Psoas muscle (tissue), 7 donors: ENCODE measurements at regions not wholly inside any gene's neighbourhood (a gene's known extent, or its start where the extent isn't known, plus 50 kb on each side); places are given as distances from the start of the nearest gene placed in this dataset.

Source experiments
- ATAC-seq, 4 donors: fragments of 200-7000 bp; cut with Tn5 transposase; one replicate each; pipeline ENCODE4 v1.9.1; 2020; ENCODE audit warnings: moderate library complexity in 3 of 4, mild to moderate bottlenecking in 2 of 4
- DNase-seq, 2 donors: peaks; one replicate each; pipeline ENCODE4 v3.0.0-alpha.2; 2020
- H3K27ac ChIP-seq: fragments of 200-600 bp; one replicate; pipeline ENCODE4 v1.8.0; 2022
- H3K27me3 ChIP-seq, 3 donors: fragments of 200-600 bp in 1 of 3; one replicate each; pipeline versions ENCODE4 v1.6.1 to v1.8.0; 2013 to 2022; ENCODE audit warnings: low read length in 2 of 3, mild to moderate bottlenecking in 2 of 3, moderate library complexity in 1 of 3; ENCODE audit not compliant: insufficient read depth in 3 of 3
- H3K36me3 ChIP-seq, 2 donors: fragments of 200-600 bp in 1 of 2; one replicate each; pipeline versions ENCODE4 v1.6.1 to v1.8.0; 2013 to 2022; ENCODE audit warnings: low read depth in 1 of 2, mild to moderate bottlenecking in 1 of 2, moderate library complexity in 1 of 2; ENCODE audit not compliant: insufficient read depth in 1 of 2
- H3K4me1 ChIP-seq: fragments of 200-600 bp; one replicate; pipeline ENCODE4 v1.8.0; 2022
- H3K4me3 ChIP-seq: fragments of 200-600 bp; one replicate; pipeline ENCODE4 v1.8.0; 2022; ENCODE audit warnings: mild to moderate bottlenecking
- H3K9me3 ChIP-seq: fragments of 200-600 bp; one replicate; pipeline ENCODE4 v1.8.0; 2022
- CTCF ChIP-seq: fragments of 200-600 bp; IDR thresholded peaks from one replicate; pipeline ENCODE4 v1.8.0; 2022; ENCODE audit warnings: antibody characterized with exemption
- WGBS, 3 donors: extraction: QIAGEN DNeasy Blood & Tissue Kit; methylation state at CpG; one replicate each; pipeline versions ENCODE4 v1.1.6 to v1.1.7; 2013; 5-methylcytosine and 5-hydroxymethylcytosine counted together
- intact Hi-C, 2 donors: fragments of 100-400 bp; cut with DNase I; formaldehyde crosslinking; loops; one replicate each; pipeline versions ENCODE4 v1.11.0 to v1.14.2; 2022
- donor health status: healthy with polysubstance abuse.
- donor health status: DM: no; HTN: no; CAD: no; lungs with moderate emphysema.
- donor health status: Bipolar disorder and iron deficiency.
- donor health status: healthy.
- donor health status: DM: yes; HTN: yes; CAD: no.
- donor health status: DM: no; HTN: no; CAD: no.
- donor health status: DM: yes; HTN: yes; CAD: no.

GRCh38 chr16:13419589-13419988 is 500.4 kb upstream of the ERCC4 start:
- DNase-seq, result no peak
- intact Hi-C loops, result no loop called here
- Histone ChIP-seq H3K27ac (no peak overlapping the region), H3K9me3 (no peaks in the 10 kb centered on the region), H3K4me3 (no peak overlapping the region), H3K4me1 (no peaks in the 10 kb centered on the region), H3K36me3 (no peaks in the 10 kb centered on the region), H3K27me3 (no peaks in the 10 kb centered on the region)
- TF ChIP-seq CTCF, result no peak
- no peak for ATAC-seq
- 91 to 93% (median 93%) methylated on average over 2 of the region's 2 CpGs for whole genome bisulfite sequencing, 3 donors

- H3K9me3 ChIP-seq, result peaks cover under 1% of the 10 kb centered on the region
- 50 to 62% (median 53%) methylated on average over 3 of the region's 3 CpGs for WGBS, 3 donors
- intact Hi-C loops, result no loop called here
These were observed 498.2 kb upstream of the ERCC4 start for GRCh38 chr16:13421726-13422125.

GRCh38 chr16:13425836-13426235 is 494.1 kb upstream of the ERCC4 start:
- no peak for TF ChIP-seq CTCF
- H3K9me3 ChIP-seq, result peaks cover 5% of the 10 kb centered on the region
- no peaks in the 10 kb centered on the region for H3K36me3 ChIP-seq
- peaks cover 0 to 2% (median 0%) of the 10 kb centered on the region in 3 donors for H3K27me3 ChIP-seq
- intact Hi-C loops, result no loop called here
- DNase-seq (no peak), ATAC-seq (no peak)
- H3K27ac ChIP-seq, result no peak overlapping the region
- 53 to 68% (median 62%) methylated on average over 5 of the region's 5 CpGs for WGBS, 3 donors
- H3K4me1 ChIP-seq, result no peaks in the 10 kb centered on the region
- no peak overlapping the region for H3K4me3 ChIP-seq

More at GRCh38 chr16:13421726-13422125, 498.2 kb upstream of the ERCC4 start:
- Histone ChIP-seq H3K27ac (no peak overlapping the region), H3K4me1 (no peaks in the 10 kb centered on the region), H3K36me3 (no peaks in the 10 kb centered on the region), H3K27me3 (peaks cover 0 to 2% (median 0%) of the 10 kb centered on the region in 3 donors), H3K4me3 (no peak overlapping the region)
- DNase-seq, result no peak
- no peak for TF ChIP-seq CTCF
- ATAC-seq, result no peak

GRCh38 chr16:13426269-13426668 is 493.7 kb upstream of the ERCC4 start:
- H3K4me1 ChIP-seq, result no peaks in the 10 kb centered on the region
- TF ChIP-seq CTCF, result no peak
- H3K36me3 ChIP-seq, result no peaks in the 10 kb centered on the region
- peaks cover 0 to 2% (median 0%) of the 10 kb centered on the region in 3 donors for H3K27me3 ChIP-seq
- 68 to 70% (median 68%) methylated on average over 6 of the region's 6 CpGs for WGBS, 3 donors
- no peak overlapping the region for H3K4me3 ChIP-seq
- no peak overlapping the region for H3K27ac ChIP-seq
- intact Hi-C loops, result no loop called here
- no peak for ATAC-seq
- no peak for DNase-seq
- H3K9me3 ChIP-seq, result peaks cover 5% of the 10 kb centered on the region

GRCh38 chr16:13426736-13427135 is 493.2 kb upstream of the ERCC4 start:
- Histone ChIP-seq H3K9me3 (peaks cover 5% of the 10 kb centered on the region), H3K4me3 (no peak overlapping the region), H3K4me1 (no peaks in the 10 kb centered on the region), H3K36me3 (no peaks in the 10 kb centered on the region), H3K27me3 (peaks cover 0 to 2% (median 0%) of the 10 kb centered on the region in 3 donors), H3K27ac (no peak overlapping the region)
- TF ChIP-seq CTCF, result no peak
- DNase-seq, result no peak
- ATAC-seq, result no peak
- WGBS, 3 donors, result 95 to 96% (median 96%) methylated on average over 4 of the region's 4 CpGs
- intact Hi-C loops, result no loop called here
